ENCODE measurements at regions not wholly inside any gene's neighbourhood (a gene's known extent, or its start where the extent isn't known, plus 50 kb on each side); places are given as distances from the start of the nearest gene placed in this dataset.

DNA sequence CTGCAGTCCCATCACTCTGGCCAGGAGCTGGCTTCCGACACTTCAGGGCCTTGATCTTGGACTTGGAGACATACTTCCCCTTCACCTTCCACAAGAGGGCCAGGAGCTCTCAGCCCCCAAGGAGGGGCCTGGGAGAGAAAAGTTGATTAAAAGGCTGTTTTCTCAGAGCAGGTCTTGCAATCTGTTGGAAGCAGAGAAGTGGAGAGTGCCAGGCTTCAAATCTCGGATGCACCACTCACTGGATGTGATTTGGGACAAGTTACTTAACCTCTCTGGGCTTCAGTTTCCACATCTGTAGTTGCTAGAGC, 255.3 kb downstream of the CYP26B1 start:
- Histone ChIP-seq H2BK15ac (ENCODE audit: low read depth, poor library complexity, severe bottlenecking) (no peak overlapping the region), H3K23ac (ENCODE audit: low read length in 2 of 2) (no peak overlapping the region), H2AFZ (ENCODE audit: low read depth, low read length) (no peak overlapping the region), H3K27me3 (ENCODE audit: control insufficient read depth in 1 of 2, insufficient read depth in 1 of 2, low read length in 2 of 2) (no peaks in the 10 kb centered on the region), H2BK120ac (ENCODE audit: low read depth, low read length) (no peak overlapping the region), H3K18ac (ENCODE audit: low read depth in 1 of 2, low read length in 2 of 2) (no peak overlapping the region), H3K4me2 (ENCODE audit: low read length, poor library complexity, severe bottlenecking) (no peak overlapping the region), H3K27ac (ENCODE audit: low read length, poor library complexity, severe bottlenecking) (no peak overlapping the region), H2AK5ac (ENCODE audit: low read length, severe bottlenecking) (no peak overlapping the region), H3K4me1 (ENCODE audit: control insufficient read depth, insufficient read depth, low read depth, low read length) (peaks cover 3% of the 10 kb centered on the region), H3K4ac (ENCODE audit: low read depth in 1 of 2, low read length in 2 of 2) (no peak overlapping the region), H3K79me1 (replicated peaks; ENCODE audit: low read length, poor library complexity, severe bottlenecking) (no peaks in the 10 kb centered on the region), H3K14ac (ENCODE audit: low read length in 2 of 2) (no peak overlapping the region), H3K9me3 (ENCODE audit: control insufficient read depth, low read length) (no peaks in the 10 kb centered on the region), H4K8ac (ENCODE audit: low read length) (no peak overlapping the region), H4K91ac (ENCODE audit: low read length) (no peak overlapping the region), H3K36me3 (ENCODE audit: control insufficient read depth in 1 of 2, insufficient read depth in 2 of 2, low read depth in 1 of 2, low read length in 2 of 2) (no peaks in the 10 kb centered on the region), H3K9ac (ENCODE audit: low read length) (no peak overlapping the region), H3K4me3 (ENCODE audit: insufficient read depth in 1 of 2, low read depth in 1 of 2, low read length in 2 of 2) (no peak overlapping the region), H2BK12ac (ENCODE audit: low read length in 2 of 2) (no peak overlapping the region), H2BK5ac (ENCODE audit: low read depth, low read length, poor library complexity, severe bottlenecking) (peak overlapping the region; percentile 12)
- no peak for DNase-seq
- WGBS: 85% methylated on average over 1 of the region's 2 CpGs

DNA sequence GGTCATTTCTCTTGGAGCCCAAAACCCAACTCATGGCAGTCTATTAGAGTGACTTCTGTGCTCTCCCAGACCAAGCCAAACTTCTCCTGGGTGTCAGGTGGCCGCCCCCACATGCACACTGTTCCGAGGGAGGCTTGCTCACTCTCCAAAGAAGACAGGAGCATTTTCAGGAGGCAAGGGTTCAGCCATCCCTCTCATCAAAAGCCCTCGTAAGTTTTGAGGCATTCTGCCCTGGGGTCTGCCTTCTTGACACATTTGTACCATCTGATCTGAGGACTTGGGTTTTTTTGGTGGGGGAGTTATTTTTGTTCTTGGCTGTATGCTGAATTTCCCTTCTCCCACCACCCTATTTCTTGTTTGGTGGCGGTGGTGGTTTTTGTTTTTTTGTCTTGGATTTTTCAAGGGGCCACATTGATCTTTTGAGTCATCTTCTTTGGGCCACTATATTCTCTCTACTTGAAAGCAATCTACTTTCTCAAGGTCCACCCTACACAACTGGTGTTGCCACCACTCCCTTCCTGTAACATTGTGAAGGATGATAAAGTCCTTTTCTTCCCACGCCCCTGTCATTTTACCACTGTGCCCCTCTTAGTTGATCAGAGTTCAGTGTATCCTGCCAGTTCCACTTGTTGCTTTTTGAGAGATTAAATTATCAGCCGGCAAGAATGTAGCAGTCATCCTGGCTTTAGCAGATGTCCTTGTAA, 255.8 kb downstream of the CYP26B1 start:
- Histone ChIP-seq H3K23ac (ENCODE audit: low read length in 2 of 2) (no peak overlapping the region), H3K4me3 (ENCODE audit: insufficient read depth in 1 of 2, low read depth in 1 of 2, low read length in 2 of 2) (no peak overlapping the region), H3K4me2 (ENCODE audit: low read length, poor library complexity, severe bottlenecking) (no peak overlapping the region), H2BK12ac (ENCODE audit: low read length in 2 of 2) (no peak overlapping the region), H3K4ac (ENCODE audit: low read depth in 1 of 2, low read length in 2 of 2) (no peak overlapping the region), H3K18ac (ENCODE audit: low read depth in 1 of 2, low read length in 2 of 2) (no peak overlapping the region), H3K27me3 (ENCODE audit: control insufficient read depth in 1 of 2, insufficient read depth in 1 of 2, low read length in 2 of 2) (no peaks in the 10 kb centered on the region), H3K4me1 (ENCODE audit: control insufficient read depth, insufficient read depth, low read depth, low read length) (peaks cover 3% of the 10 kb centered on the region), H3K9ac (ENCODE audit: low read length) (no peak overlapping the region), H3K14ac (ENCODE audit: low read length in 2 of 2) (no peak overlapping the region), H4K8ac (ENCODE audit: low read length) (no peak overlapping the region), H2BK15ac (ENCODE audit: low read depth, poor library complexity, severe bottlenecking) (no peak overlapping the region), H3K27ac (ENCODE audit: low read length, poor library complexity, severe bottlenecking) (no peak overlapping the region), H2AK5ac (ENCODE audit: low read length, severe bottlenecking) (no peak overlapping the region), H2AFZ (ENCODE audit: low read depth, low read length) (no peak overlapping the region), H4K91ac (ENCODE audit: low read length) (no peak overlapping the region), H3K79me1 (replicated peaks; ENCODE audit: low read length, poor library complexity, severe bottlenecking) (no peaks in the 10 kb centered on the region), H2BK120ac (ENCODE audit: low read depth, low read length) (no peak overlapping the region), H2BK5ac (ENCODE audit: low read depth, low read length, poor library complexity, severe bottlenecking) (peak overlapping the region; percentile 12), H3K36me3 (ENCODE audit: control insufficient read depth in 1 of 2, insufficient read depth in 2 of 2, low read depth in 1 of 2, low read length in 2 of 2) (no peaks in the 10 kb centered on the region), H3K9me3 (ENCODE audit: control insufficient read depth, low read length) (no peaks in the 10 kb centered on the region)
- WGBS: 73% methylated on average over 5 of the region's 6 CpGs
- DNase-seq: no peak

DNA sequence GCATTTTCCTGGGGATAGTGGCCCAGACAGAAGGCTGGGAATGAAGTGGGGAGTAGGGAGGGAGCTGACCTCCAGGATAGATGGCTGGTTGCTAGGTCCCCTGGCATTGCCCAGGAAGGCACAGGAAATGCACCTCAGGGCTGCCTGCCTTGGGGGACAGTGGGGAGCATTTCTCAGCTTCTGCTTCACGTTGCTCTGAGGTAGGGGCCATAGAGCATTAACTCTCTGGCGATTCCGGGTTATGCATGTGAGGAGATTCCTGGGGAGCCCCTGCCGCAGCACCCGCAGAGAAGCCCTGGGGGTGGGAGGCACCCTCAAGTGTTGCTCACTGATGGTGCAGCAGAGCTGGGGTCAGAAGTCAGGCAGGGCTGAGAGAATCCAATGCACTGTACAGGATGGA, 256.5 kb downstream of the CYP26B1 start:
- Histone ChIP-seq H2BK15ac (ENCODE audit: low read depth, poor library complexity, severe bottlenecking) (no peak overlapping the region), H3K27ac (ENCODE audit: low read length, poor library complexity, severe bottlenecking) (no peak overlapping the region), H3K4ac (ENCODE audit: low read depth in 1 of 2, low read length in 2 of 2) (no peak overlapping the region), H2BK5ac (ENCODE audit: low read depth, low read length, poor library complexity, severe bottlenecking) (no peak overlapping the region), H3K36me3 (ENCODE audit: control insufficient read depth in 1 of 2, insufficient read depth in 2 of 2, low read depth in 1 of 2, low read length in 2 of 2) (no peaks in the 10 kb centered on the region), H2AFZ (ENCODE audit: low read depth, low read length) (no peak overlapping the region), H3K9ac (ENCODE audit: low read length) (no peak overlapping the region), H2AK5ac (ENCODE audit: low read length, severe bottlenecking) (no peak overlapping the region), H3K4me2 (ENCODE audit: low read length, poor library complexity, severe bottlenecking) (no peak overlapping the region), H4K8ac (ENCODE audit: low read length) (no peak overlapping the region), H2BK120ac (ENCODE audit: low read depth, low read length) (no peak overlapping the region), H3K4me1 (ENCODE audit: control insufficient read depth, insufficient read depth, low read depth, low read length) (peaks cover 3% of the 10 kb centered on the region), H3K18ac (ENCODE audit: low read depth in 1 of 2, low read length in 2 of 2) (peak overlapping the region in 1 of 2 experiments; percentile 69), H3K14ac (ENCODE audit: low read length in 2 of 2) (no peak overlapping the region), H3K27me3 (ENCODE audit: control insufficient read depth in 1 of 2, insufficient read depth in 1 of 2, low read length in 2 of 2) (no peaks in the 10 kb centered on the region), H3K79me1 (replicated peaks; ENCODE audit: low read length, poor library complexity, severe bottlenecking) (no peaks in the 10 kb centered on the region), H2BK12ac (ENCODE audit: low read length in 2 of 2) (no peak overlapping the region), H3K23ac (ENCODE audit: low read length in 2 of 2) (no peak overlapping the region), H3K9me3 (ENCODE audit: control insufficient read depth, low read length) (peaks cover 2% of the 10 kb centered on the region), H3K4me3 (ENCODE audit: insufficient read depth in 1 of 2, low read depth in 1 of 2, low read length in 2 of 2) (no peak overlapping the region), H4K91ac (ENCODE audit: low read length) (no peak overlapping the region)
- DNase-seq: no peak
- WGBS: 89% methylated on average over 5 of the region's 5 CpGs

DNA sequence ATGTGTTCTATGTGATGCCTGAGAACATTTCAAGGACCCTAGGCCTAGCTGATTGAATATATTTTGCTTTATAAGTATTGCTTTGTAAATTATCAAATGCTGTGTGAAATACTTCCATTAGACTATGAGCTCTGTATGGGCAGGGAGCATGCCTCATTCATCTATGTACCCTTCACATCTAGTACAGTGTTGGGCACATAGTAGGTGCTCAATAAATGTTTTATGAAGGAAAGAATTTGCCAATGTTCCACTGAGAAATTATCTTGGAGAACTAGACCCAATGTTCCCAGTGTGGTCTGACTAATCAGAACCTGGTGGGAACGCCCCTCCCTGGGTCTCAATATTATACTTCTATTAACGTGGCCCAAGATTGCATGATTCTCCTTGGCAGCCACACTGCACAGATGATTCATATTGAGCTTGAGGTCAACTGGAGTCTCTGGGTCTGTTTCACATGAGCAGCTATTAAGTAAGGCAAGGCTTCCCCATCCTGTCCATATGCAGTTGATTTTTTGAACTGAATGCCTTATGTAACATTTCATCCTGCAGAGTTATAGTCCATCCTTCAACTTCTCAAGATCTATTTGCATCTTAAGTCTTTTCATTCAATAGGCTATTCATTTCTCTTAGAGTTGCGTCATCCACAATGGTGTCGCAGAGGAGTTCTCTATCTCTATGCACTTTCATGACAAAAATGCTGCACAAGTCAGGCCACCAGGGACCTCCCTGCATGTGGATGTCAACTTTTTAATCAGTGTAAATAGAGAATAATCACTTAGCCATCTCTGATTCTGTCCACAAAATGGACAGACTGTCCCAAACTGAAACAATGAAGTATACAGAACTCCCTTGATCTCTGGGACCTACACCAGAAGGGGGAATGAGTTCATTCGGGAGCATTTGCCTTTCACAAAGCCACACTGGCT, 257.6 kb downstream of the CYP26B1 start:
- H3K4me1 ChIP-seq (ENCODE audit: control insufficient read depth, insufficient read depth, low read depth, low read length): peaks cover 3% of the 10 kb centered on the region
- H2BK5ac ChIP-seq (ENCODE audit: low read depth, low read length, poor library complexity, severe bottlenecking): no peak overlapping the region
- H3K4me2 ChIP-seq (ENCODE audit: low read length, poor library complexity, severe bottlenecking): no peak overlapping the region
- no peak overlapping the region for H3K4ac ChIP-seq (ENCODE audit: low read depth in 1 of 2, low read length in 2 of 2)
- H3K9ac ChIP-seq (ENCODE audit: low read length): no peak overlapping the region
- H3K27ac ChIP-seq (ENCODE audit: low read length, poor library complexity, severe bottlenecking): no peak overlapping the region
- no peak overlapping the region for H3K18ac ChIP-seq (ENCODE audit: low read depth in 1 of 2, low read length in 2 of 2)
- no peak overlapping the region for H3K23ac ChIP-seq (ENCODE audit: low read length in 2 of 2)
- no peak overlapping the region for H2AK5ac ChIP-seq (ENCODE audit: low read length, severe bottlenecking)
- no peak overlapping the region for H3K14ac ChIP-seq (ENCODE audit: low read length in 2 of 2)
- 87% methylated on average over 5 of the region's 5 CpGs for WGBS
- no peak overlapping the region for H4K8ac ChIP-seq (ENCODE audit: low read length)
- peak overlapping the region in 1 of 2 experiments; percentile 4 for H3K4me3 ChIP-seq (ENCODE audit: insufficient read depth in 1 of 2, low read depth in 1 of 2, low read length in 2 of 2)
- H3K79me1 ChIP-seq (replicated peaks; ENCODE audit: low read length, poor library complexity, severe bottlenecking): no peaks in the 10 kb centered on the region
- H2BK15ac ChIP-seq (ENCODE audit: low read depth, poor library complexity, severe bottlenecking): no peak overlapping the region
- H2BK120ac ChIP-seq (ENCODE audit: low read depth, low read length): no peak overlapping the region
- H2AFZ ChIP-seq (ENCODE audit: low read depth, low read length): no peak overlapping the region
- no peaks in the 10 kb centered on the region for H3K27me3 ChIP-seq (ENCODE audit: control insufficient read depth in 1 of 2, insufficient read depth in 1 of 2, low read length in 2 of 2)
- DNase-seq: peak; percentile 54
- H3K36me3 ChIP-seq (ENCODE audit: control insufficient read depth in 1 of 2, insufficient read depth in 2 of 2, low read depth in 1 of 2, low read length in 2 of 2): no peaks in the 10 kb centered on the region
- H3K9me3 ChIP-seq (ENCODE audit: control insufficient read depth, low read length): peaks cover 13% of the 10 kb centered on the region
- no peak overlapping the region for H2BK12ac ChIP-seq (ENCODE audit: low read length in 2 of 2)
- H4K91ac ChIP-seq (ENCODE audit: low read length): no peak overlapping the region

Data from mesenchymal stem cell (in vitro differentiated cells and primary cell).